ENCODE measurements at regions not wholly inside any gene's neighbourhood (a gene's known extent, or its start where the extent isn't known, plus 50 kb on each side); places are given as distances from the start of the nearest gene placed in this dataset.

- ATAC-seq: no peak
- no peak for TF ChIP-seq ISL1 (CRISPR knock-in tag; IDR thresholded peaks at IDR 0.05)
- TF ChIP-seq GLIS3 (CRISPR knock-in tag; IDR thresholded peaks at IDR 0.05): no peak
- TF ChIP-seq TCF4 (CRISPR knock-in tag; IDR thresholded peaks at IDR 0.05; ENCODE audit: borderline replicate concordance): no peak
- TF ChIP-seq CSDC2 (CRISPR knock-in tag; IDR thresholded peaks at IDR 0.05): no peak
- TF ChIP-seq CSRNP3 (CRISPR knock-in tag; IDR thresholded peaks at IDR 0.05): no peak
- TF ChIP-seq PPARA (CRISPR knock-in tag; IDR thresholded peaks at IDR 0.05; ENCODE audit: borderline replicate concordance): no peak
- TF ChIP-seq ZFP3 (CRISPR knock-in tag; IDR thresholded peaks at IDR 0.05): no peak
- no peak for TF ChIP-seq ZNF8 (CRISPR knock-in tag; IDR thresholded peaks at IDR 0.05)
- no peak for TF ChIP-seq RARB (CRISPR knock-in tag; IDR thresholded peaks at IDR 0.05)
- no peak for TF ChIP-seq ZNF70 (CRISPR knock-in tag; IDR thresholded peaks at IDR 0.05)
- TF ChIP-seq OSR1 (CRISPR knock-in tag; IDR thresholded peaks at IDR 0.05): no peak
- TF ChIP-seq ZC3H10 (CRISPR knock-in tag; IDR thresholded peaks at IDR 0.05): no peak
- TF ChIP-seq TOX (CRISPR knock-in tag; IDR thresholded peaks at IDR 0.05; ENCODE audit: borderline replicate concordance): no peak
- TF ChIP-seq CREB5 (CRISPR knock-in tag; IDR thresholded peaks at IDR 0.05; ENCODE audit: low read depth): no peak
- no peak for TF ChIP-seq PATZ1 (CRISPR knock-in tag; IDR thresholded peaks at IDR 0.05; ENCODE audit: borderline replicate concordance)
- no peak for TF ChIP-seq TSHZ2 (CRISPR knock-in tag; IDR thresholded peaks at IDR 0.05)
- no peak for TF ChIP-seq ZNF565 (CRISPR knock-in tag; conservative IDR thresholded peaks at IDR 0.05; ENCODE audit: low read depth)
- TF ChIP-seq SNAI2 (CRISPR knock-in tag; IDR thresholded peaks at IDR 0.05): no peak
These were observed 1505.0 kb downstream of the SI start for GRCh38 chr3:163573324-163573723.

GRCh38 chr3:163572856-163573255, 1505.4 kb downstream of the SI start:
- TF ChIP-seq RARB (CRISPR knock-in tag; IDR thresholded peaks at IDR 0.05) (no peak), TCF4 (CRISPR knock-in tag; IDR thresholded peaks at IDR 0.05; ENCODE audit: borderline replicate concordance) (no peak), CREB5 (CRISPR knock-in tag; IDR thresholded peaks at IDR 0.05; ENCODE audit: low read depth) (no peak), ZNF8 (CRISPR knock-in tag; IDR thresholded peaks at IDR 0.05) (no peak), PATZ1 (CRISPR knock-in tag; IDR thresholded peaks at IDR 0.05; ENCODE audit: borderline replicate concordance) (no peak), CSDC2 (CRISPR knock-in tag; IDR thresholded peaks at IDR 0.05) (no peak), CSRNP3 (CRISPR knock-in tag; IDR thresholded peaks at IDR 0.05) (no peak), BACH2 (CRISPR knock-in tag; IDR thresholded peaks at IDR 0.05; ENCODE audit: borderline replicate concordance) (no peak), ZFP30 (CRISPR knock-in tag; IDR thresholded peaks at IDR 0.05) (no peak), ESRRG (CRISPR knock-in tag; IDR thresholded peaks at IDR 0.05) (no peak), ISL1 (CRISPR knock-in tag; IDR thresholded peaks at IDR 0.05) (no peak), ZNF70 (CRISPR knock-in tag; IDR thresholded peaks at IDR 0.05) (no peak), POU6F1 (CRISPR knock-in tag; IDR thresholded peaks at IDR 0.05; ENCODE audit: borderline replicate concordance, low read depth) (no peak)
- no peak for ATAC-seq
